ENCODE measurements at regions not wholly inside any gene's neighbourhood (a gene's known extent, or its start where the extent isn't known, plus 50 kb on each side); places are given as distances from the start of the nearest gene placed in this dataset.

DNA sequence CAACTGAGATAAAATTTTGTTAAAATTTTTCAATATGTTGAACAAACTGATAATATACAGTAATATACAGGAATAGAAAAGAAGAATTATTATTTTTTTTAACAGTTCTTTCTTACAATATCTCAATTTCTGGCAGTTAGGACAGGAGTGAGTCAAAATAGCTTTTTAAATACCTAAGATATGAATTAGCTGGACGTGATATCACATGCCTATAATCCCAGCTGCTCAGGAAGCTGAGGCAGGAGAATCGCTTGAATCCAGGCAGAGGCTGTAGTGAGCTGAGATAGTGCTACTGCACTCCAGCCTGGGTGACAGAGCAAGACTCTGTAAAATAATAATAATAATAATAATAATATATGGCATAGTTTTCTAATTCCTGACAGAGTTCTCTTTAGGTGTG is 1039.3 kb downstream of the STPG2 start:
- TF ChIP-seq, protein P1, sequence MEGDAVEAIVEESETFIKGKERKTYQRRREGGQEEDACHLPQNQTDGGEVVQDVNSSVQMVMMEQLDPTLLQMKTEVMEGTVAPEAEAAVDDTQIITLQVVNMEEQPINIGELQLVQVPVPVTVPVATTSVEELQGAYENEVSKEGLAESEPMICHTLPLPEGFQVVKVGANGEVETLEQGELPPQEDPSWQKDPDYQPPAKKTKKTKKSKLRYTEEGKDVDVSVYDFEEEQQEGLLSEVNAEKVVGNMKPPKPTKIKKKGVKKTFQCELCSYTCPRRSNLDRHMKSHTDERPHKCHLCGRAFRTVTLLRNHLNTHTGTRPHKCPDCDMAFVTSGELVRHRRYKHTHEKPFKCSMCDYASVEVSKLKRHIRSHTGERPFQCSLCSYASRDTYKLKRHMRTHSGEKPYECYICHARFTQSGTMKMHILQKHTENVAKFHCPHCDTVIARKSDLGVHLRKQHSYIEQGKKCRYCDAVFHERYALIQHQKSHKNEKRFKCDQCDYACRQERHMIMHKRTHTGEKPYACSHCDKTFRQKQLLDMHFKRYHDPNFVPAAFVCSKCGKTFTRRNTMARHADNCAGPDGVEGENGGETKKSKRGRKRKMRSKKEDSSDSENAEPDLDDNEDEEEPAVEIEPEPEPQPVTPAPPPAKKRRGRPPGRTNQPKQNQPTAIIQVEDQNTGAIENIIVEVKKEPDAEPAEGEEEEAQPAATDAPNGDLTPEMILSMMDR (IDR thresholded peaks at IDR 0.05 in 4 of 5, conservative IDR thresholded peaks at IDR 0.05 in 1 of 5): no peak
- no peak for TF ChIP-seq POLR2A (IDR thresholded peaks at IDR 0.05)
